CD4-positive, alpha-beta T cell (primary cell): ENCODE measurements at regions not wholly inside any gene's neighbourhood (a gene's known extent, or its start where the extent isn't known, plus 50 kb on each side); places are given as distances from the start of the nearest gene placed in this dataset.

Experiments used
- ATAC-seq: fragments of 200-7000 bp; cut with Tn5 transposase; one replicate; pipeline ENCODE4 v1.10.0; 2022; ENCODE audit warnings: mild to moderate bottlenecking; ENCODE audit not compliant: poor library complexity
- CTCF ChIA-PET: fragments of 350-600 bp; sonication (Branson Sonifier 250); formaldehyde crosslinking; loops from one replicate; lab custom pipeline; 2021; ENCODE audit warnings: antibody characterized with exemption, inconsistent platforms; lab: Charles Lee
- POLR2A ChIA-PET: fragments of 350-600 bp; sonication (Branson Sonifier 250); formaldehyde crosslinking; loops from one replicate; lab custom pipeline; 2021; ENCODE audit warnings: antibody characterized with exemption, inconsistent platforms; lab: Charles Lee
- DNase-seq, 14 experiments: peaks; one replicate each; pipeline ENCODE4 v3.0.0-alpha.2; 2013 to 2020; ENCODE audit warnings: mixed read lengths in 2 of 14
- H3K27ac ChIP-seq, 2 donors: one replicate each; pipeline versions ENCODE4 v1.5.1 to v1.7.0; 2013; ENCODE audit warnings: low read length in 2 of 2, low read depth in 1 of 2, mild to moderate bottlenecking in 1 of 2
- H3K27me3 ChIP-seq, 2 experiments: 1 replicate in 1 of 2; 2 replicates in 1 of 2; pipeline versions ENCODE4 v1.6.1 to v1.7.0; 2013; ENCODE audit warnings: low read length in 2 of 2, control low read depth in 1 of 2, mild to moderate bottlenecking in 1 of 2, moderate library complexity in 1 of 2; ENCODE audit not compliant: insufficient read depth in 2 of 2, control insufficient read depth in 1 of 2
- H3K36me3 ChIP-seq: one replicate; pipeline ENCODE4 v1.6.1; 2013; ENCODE audit warnings: low read length, control low read depth; ENCODE audit not compliant: insufficient read depth
- H3K4me1 ChIP-seq: one replicate; pipeline ENCODE4 v1.6.1; 2013; ENCODE audit warnings: low read length, control low read depth; ENCODE audit not compliant: insufficient read depth
- H3K4me3 ChIP-seq: one replicate; pipeline ENCODE4 v1.5.1; 2013; ENCODE audit warnings: mild to moderate bottlenecking, low read length, moderate library complexity
- H3K9me3 ChIP-seq, 2 experiments: 1 replicate in 1 of 2; 2 replicates in 1 of 2; pipeline versions ENCODE4 v1.6.1 to v1.7.0; 2013; ENCODE audit warnings: low read length in 2 of 2, mild to moderate bottlenecking in 2 of 2, control low read depth in 1 of 2, moderate library complexity in 1 of 2; ENCODE audit not compliant: control insufficient read depth in 1 of 2, insufficient read depth in 1 of 2
- H3K27ac Mint-ChIP-seq: one replicate; pipeline ENCODE4 v1.8.0; 2020; ENCODE audit warnings: mixed read lengths
- H3K27me3 Mint-ChIP-seq: one replicate; pipeline ENCODE4 v1.8.0; 2021; ENCODE audit warnings: mixed read lengths
- H3K36me3 Mint-ChIP-seq: one replicate; pipeline ENCODE4 v1.8.0; 2021; ENCODE audit warnings: low read depth, mixed read lengths
- H3K4me1 Mint-ChIP-seq: one replicate; pipeline ENCODE4 v1.8.0; 2021; ENCODE audit warnings: low read depth, mixed read lengths
- H3K4me3 Mint-ChIP-seq: one replicate; pipeline ENCODE4 v1.8.0; 2020; ENCODE audit warnings: mild to moderate bottlenecking, mixed read lengths
- H3K9me3 Mint-ChIP-seq: one replicate; pipeline ENCODE4 v1.8.0; 2020; ENCODE audit warnings: mixed read lengths
- intact Hi-C, 2 experiments: fragments of 100-400 bp; cut with DNase I in 1 of 2; cut with micrococcal nuclease in 1 of 2; formaldehyde crosslinking; loops; one replicate each; pipeline versions ENCODE4 v1.15.1 to v1.9.0; 2023 to 2025; cut with DNase I, micrococcal nuclease
- TF ChIP-seq, protein P1 (sequence below): fragments of 200-600 bp; IDR thresholded peaks from one replicate; pipeline ENCODE4 v1.8.0; 2022; ENCODE audit warnings: antibody characterized with exemption, mild to moderate bottlenecking

DNA sequence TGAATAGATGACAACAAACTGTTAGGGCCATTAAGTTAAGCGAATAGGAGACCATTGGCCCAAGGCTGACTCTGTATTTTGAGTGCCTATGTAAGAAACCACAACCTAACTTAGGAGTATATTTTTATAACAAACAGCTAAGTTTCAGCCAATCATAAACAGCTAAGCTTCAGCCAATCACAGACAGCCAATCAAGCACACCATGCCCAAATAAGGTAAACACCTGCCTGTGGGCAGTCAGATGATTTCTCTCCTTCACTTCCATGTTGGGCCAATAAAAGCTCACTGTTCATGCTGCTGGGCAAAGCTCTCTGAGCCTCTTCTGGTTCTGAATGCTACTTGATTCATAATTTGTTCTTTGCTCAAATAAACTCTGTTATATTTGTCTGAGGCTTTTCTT is 344.6 kb downstream of the BTG1 start:
- H3K27me3 ChIP-seq: no peaks in the 10 kb centered on the region
- no peaks in the 10 kb centered on the region for H3K4me1 ChIP-seq
- H3K27ac ChIP-seq: no peak overlapping the region
- peaks cover 4 to 11% of the 10 kb centered on the region in 2 experiments for H3K9me3 ChIP-seq
- CTCF ChIA-PET: interaction anchor here (1.0 kb wide), 1 partner anchor 10 kb away, joined by 5 read pairs; no protein-coding TSS in a partner anchor
- no peak overlapping the region for H3K4me3 ChIP-seq
- H3K9me3 Mint-ChIP-seq: peaks cover 10% of the 10 kb centered on the region
- H3K4me3 Mint-ChIP-seq: no peak overlapping the region
- intact Hi-C loops: no loop called here
- ATAC-seq (no peak), DNase-seq (no peak)
- no peak overlapping the region for H3K27ac Mint-ChIP-seq
- POLR2A ChIA-PET: no interaction called here
- TF ChIP-seq, protein P1, sequence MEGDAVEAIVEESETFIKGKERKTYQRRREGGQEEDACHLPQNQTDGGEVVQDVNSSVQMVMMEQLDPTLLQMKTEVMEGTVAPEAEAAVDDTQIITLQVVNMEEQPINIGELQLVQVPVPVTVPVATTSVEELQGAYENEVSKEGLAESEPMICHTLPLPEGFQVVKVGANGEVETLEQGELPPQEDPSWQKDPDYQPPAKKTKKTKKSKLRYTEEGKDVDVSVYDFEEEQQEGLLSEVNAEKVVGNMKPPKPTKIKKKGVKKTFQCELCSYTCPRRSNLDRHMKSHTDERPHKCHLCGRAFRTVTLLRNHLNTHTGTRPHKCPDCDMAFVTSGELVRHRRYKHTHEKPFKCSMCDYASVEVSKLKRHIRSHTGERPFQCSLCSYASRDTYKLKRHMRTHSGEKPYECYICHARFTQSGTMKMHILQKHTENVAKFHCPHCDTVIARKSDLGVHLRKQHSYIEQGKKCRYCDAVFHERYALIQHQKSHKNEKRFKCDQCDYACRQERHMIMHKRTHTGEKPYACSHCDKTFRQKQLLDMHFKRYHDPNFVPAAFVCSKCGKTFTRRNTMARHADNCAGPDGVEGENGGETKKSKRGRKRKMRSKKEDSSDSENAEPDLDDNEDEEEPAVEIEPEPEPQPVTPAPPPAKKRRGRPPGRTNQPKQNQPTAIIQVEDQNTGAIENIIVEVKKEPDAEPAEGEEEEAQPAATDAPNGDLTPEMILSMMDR: no peak
- no peaks in the 10 kb centered on the region for H3K27me3 Mint-ChIP-seq
- H3K36me3 ChIP-seq: no peaks in the 10 kb centered on the region
- H3K4me1 Mint-ChIP-seq: no peaks in the 10 kb centered on the region
- peaks cover 9% of the 10 kb centered on the region for H3K36me3 Mint-ChIP-seq

DNA sequence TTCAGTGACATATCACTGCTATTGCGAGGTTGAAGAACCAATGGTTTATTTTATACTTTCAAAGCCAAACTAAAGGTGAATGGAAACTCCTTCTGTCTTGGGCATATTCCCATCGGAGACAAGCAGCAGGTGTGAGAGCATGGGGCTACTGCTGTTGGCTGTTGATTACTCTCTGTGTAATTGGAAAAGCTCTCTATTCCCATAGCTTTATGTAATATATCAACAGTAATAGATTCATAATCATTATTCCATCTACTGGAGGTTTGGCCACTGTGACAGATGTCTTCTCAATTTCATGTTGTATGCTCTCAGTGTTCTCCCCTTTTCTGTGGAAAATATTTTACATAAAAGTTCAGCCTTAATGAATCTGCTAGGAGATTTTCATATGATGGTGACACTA is 352.0 kb downstream of the BTG1 start:
- ChIA-PET CTCF (no interaction called here), POLR2A (interaction anchor here (0.6 kb wide), 1 partner anchor 17 kb away, joined by 5 read pairs; no protein-coding TSS in a partner anchor)
- Mint-ChIP-seq H3K27me3 (no peaks in the 10 kb centered on the region), H3K27ac (no peak overlapping the region), H3K9me3 (no peaks in the 10 kb centered on the region), H3K4me1 (no peaks in the 10 kb centered on the region), H3K4me3 (no peak overlapping the region), H3K36me3 (no peaks in the 10 kb centered on the region)
- H3K27me3 ChIP-seq: no peaks in the 10 kb centered on the region
- H3K27ac ChIP-seq: no peak overlapping the region
- H3K4me3 ChIP-seq: no peak overlapping the region
- H3K9me3 ChIP-seq: no peaks in the 10 kb centered on the region
- DNase-seq (no peak), ATAC-seq (no peak)
- H3K36me3 ChIP-seq: no peaks in the 10 kb centered on the region
- intact Hi-C loops: no loop called here
- TF ChIP-seq, protein P1: no peak
- H3K4me1 ChIP-seq: no peaks in the 10 kb centered on the region

DNA sequence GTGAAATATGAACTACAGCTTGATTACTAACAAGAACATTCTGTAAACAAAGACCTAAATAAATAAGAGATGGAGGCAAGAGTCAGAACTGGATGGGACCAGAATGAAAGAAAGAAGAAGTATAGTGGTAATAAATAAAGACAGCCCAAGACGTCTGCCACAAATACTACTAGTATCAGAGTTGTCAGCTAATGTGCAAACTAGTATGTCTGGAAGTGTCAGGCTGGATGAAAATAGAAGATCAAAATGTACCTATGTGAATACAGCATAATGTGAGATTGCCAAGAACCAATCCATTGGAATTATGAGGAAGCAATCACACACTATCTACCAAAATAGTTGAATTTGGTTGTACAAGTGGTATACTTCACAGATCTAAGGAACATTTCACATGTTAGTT is 353.0 kb downstream of the BTG1 start:
- no peaks in the 10 kb centered on the region for H3K36me3 Mint-ChIP-seq
- CTCF ChIA-PET: no interaction called here
- no peak for ATAC-seq

More for the DNA sequence above, 353.0 kb downstream of the BTG1 start:
- intact Hi-C loops: no loop called here
- TF ChIP-seq, protein P1: no peak
- no peak for DNase-seq
- H3K27me3 ChIP-seq: no peaks in the 10 kb centered on the region
- no peak overlapping the region for H3K4me3 ChIP-seq
- H3K27ac ChIP-seq: no peak overlapping the region
- no peaks in the 10 kb centered on the region for H3K9me3 ChIP-seq
- no peaks in the 10 kb centered on the region for H3K4me1 ChIP-seq
- Mint-ChIP-seq H3K4me1 (peaks cover 5% of the 10 kb centered on the region), H3K4me3 (no peak overlapping the region), H3K9me3 (no peaks in the 10 kb centered on the region), H3K27ac (no peak overlapping the region), H3K27me3 (no peaks in the 10 kb centered on the region)
- H3K36me3 ChIP-seq: no peaks in the 10 kb centered on the region
- POLR2A ChIA-PET: no interaction called here
